ENCODE measurements at regions not wholly inside any gene's neighbourhood (a gene's known extent, or its start where the extent isn't known, plus 50 kb on each side); places are given as distances from the start of the nearest gene placed in this dataset.

DNA sequence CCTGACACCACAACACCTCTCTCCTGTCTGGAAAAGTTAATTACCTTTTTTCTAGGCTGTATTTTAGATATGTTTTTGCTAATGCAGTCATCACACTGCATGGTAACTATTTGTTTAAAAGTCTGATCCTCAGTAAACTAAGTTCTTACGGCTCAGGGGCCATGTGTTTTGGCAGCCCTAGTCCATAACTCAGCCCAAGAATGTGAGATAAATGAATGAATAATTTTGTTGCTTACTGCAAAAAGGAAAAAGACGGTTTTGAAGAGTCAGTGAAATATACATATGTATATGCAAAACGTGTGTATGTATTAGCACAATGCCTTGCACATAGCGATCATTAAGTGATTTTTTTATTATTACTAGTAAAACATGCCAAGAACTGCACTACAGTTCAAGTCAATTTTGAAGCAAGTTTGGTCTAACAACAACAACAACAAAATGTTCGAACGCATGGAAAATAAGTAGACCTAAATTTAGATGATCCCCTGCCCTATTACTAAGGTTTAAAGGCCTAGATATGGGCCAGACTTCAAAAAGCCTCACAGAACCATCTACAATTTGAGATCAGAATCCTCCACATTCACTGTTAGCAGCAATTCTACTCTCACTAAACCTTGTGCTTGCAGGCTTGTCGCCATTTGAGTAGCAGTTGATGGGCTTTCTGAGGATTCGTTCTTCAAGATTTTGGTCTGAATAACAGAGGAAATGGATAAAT lies 140.0 kb downstream of the NDUFA12 start:
- Mint-ChIP-seq H3K9me3 (ENCODE audit: unreplicated experiment) (peaks cover 2% of the 10 kb centered on the region), H3K4me3 (ENCODE audit: unreplicated experiment) (no peak overlapping the region), H3K27ac (ENCODE audit: unreplicated experiment) (no peak overlapping the region), H3K27me3 (ENCODE audit: unreplicated experiment) (no peaks in the 10 kb centered on the region), H3K36me3 (ENCODE audit: unreplicated experiment) (peaks cover 5% of the 10 kb centered on the region), H3K4me1 (ENCODE audit: low read depth, unreplicated experiment) (peaks cover 6% of the 10 kb centered on the region)
- TF ChIP-seq, protein P1, sequence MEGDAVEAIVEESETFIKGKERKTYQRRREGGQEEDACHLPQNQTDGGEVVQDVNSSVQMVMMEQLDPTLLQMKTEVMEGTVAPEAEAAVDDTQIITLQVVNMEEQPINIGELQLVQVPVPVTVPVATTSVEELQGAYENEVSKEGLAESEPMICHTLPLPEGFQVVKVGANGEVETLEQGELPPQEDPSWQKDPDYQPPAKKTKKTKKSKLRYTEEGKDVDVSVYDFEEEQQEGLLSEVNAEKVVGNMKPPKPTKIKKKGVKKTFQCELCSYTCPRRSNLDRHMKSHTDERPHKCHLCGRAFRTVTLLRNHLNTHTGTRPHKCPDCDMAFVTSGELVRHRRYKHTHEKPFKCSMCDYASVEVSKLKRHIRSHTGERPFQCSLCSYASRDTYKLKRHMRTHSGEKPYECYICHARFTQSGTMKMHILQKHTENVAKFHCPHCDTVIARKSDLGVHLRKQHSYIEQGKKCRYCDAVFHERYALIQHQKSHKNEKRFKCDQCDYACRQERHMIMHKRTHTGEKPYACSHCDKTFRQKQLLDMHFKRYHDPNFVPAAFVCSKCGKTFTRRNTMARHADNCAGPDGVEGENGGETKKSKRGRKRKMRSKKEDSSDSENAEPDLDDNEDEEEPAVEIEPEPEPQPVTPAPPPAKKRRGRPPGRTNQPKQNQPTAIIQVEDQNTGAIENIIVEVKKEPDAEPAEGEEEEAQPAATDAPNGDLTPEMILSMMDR (IDR thresholded peaks at IDR 0.05; ENCODE audit: partially characterized antibody, unreplicated experiment): no peak
- no peak for DNase-seq

DNA sequence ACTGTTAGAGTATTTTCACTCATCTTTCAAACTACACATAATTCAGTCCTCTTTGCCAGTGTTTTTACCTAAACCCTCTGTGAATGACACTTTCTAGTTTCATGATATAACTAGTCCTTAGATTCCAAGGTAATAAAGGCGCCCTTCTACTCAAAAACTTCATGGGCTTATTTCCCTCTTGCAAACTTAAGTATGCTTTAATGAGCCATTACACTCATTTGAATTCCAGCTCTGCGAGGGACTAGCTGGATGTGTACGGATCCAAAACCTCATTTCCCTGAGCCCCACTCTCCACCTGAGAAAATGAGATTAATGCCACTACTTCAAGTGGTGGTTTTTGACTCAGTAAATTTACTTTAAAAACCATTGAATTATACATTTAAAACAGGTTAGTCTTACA lies 141.1 kb downstream of the NDUFA12 start:
- TF ChIP-seq, protein P1 (IDR thresholded peaks at IDR 0.05; ENCODE audit: partially characterized antibody, unreplicated experiment): no peak
- no peak for DNase-seq
- peaks cover 5% of the 10 kb centered on the region for H3K4me1 Mint-ChIP-seq (ENCODE audit: low read depth, unreplicated experiment)
- H3K9me3 Mint-ChIP-seq (ENCODE audit: unreplicated experiment): peaks cover 2% of the 10 kb centered on the region
- H3K27me3 Mint-ChIP-seq (ENCODE audit: unreplicated experiment): no peaks in the 10 kb centered on the region
- peaks cover 11% of the 10 kb centered on the region for H3K36me3 Mint-ChIP-seq (ENCODE audit: unreplicated experiment)
- no peak overlapping the region for H3K27ac Mint-ChIP-seq (ENCODE audit: unreplicated experiment)
- H3K4me3 Mint-ChIP-seq (ENCODE audit: unreplicated experiment): no peak overlapping the region

DNA sequence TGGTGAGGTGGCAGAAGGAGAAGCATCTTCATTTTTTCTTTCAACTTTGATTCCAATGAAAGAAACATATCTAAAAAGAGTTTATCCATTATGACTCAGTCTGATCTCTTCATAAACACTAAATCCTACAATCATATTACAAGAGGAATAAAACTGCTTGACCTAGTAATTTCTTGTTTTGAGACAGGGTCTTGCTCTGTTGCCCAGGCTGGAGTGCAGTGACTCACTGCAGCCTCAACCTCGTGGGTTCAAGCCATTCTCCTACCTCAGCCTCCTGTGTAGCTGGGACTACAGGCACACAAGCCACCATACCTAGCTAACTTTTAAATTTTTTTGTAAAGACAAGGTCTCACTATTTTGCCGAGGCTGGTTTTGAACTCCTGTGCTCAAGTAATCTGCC lies 147.2 kb downstream of the NDUFA12 start:
- Mint-ChIP-seq H3K36me3 (ENCODE audit: unreplicated experiment) (peaks cover 10% of the 10 kb centered on the region), H3K27ac (ENCODE audit: unreplicated experiment) (no peak overlapping the region), H3K4me1 (ENCODE audit: low read depth, unreplicated experiment) (no peaks in the 10 kb centered on the region), H3K4me3 (ENCODE audit: unreplicated experiment) (no peak overlapping the region), H3K27me3 (ENCODE audit: unreplicated experiment) (peaks cover 4% of the 10 kb centered on the region), H3K9me3 (ENCODE audit: unreplicated experiment) (peaks cover 2% of the 10 kb centered on the region)
- TF ChIP-seq, protein P1 (IDR thresholded peaks at IDR 0.05; ENCODE audit: partially characterized antibody, unreplicated experiment): no peak
- no peak for DNase-seq

DNA sequence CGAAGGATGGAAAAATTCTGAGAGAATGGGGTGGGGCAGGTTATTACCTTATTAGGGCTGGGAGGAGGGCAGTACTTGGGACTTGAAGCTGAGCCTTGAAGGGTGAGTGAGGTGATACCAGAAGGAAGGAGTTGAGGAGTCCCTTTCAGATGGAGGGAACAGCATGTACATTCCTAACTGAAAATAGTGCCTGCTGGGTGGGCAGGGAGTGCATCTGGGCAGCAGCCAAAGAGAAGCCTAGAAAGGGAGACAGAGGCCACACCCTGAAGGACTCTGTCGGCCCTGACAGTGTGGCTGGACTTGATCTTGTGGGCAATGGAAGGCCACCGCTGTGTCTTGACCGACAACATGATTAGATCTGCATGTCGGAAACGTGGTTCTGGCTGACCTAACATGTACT lies 147.6 kb downstream of the NDUFA12 start:
- Mint-ChIP-seq H3K27ac (ENCODE audit: unreplicated experiment) (no peak overlapping the region), H3K27me3 (ENCODE audit: unreplicated experiment) (peaks cover 4% of the 10 kb centered on the region), H3K4me3 (ENCODE audit: unreplicated experiment) (no peak overlapping the region), H3K4me1 (ENCODE audit: low read depth, unreplicated experiment) (no peaks in the 10 kb centered on the region), H3K36me3 (ENCODE audit: unreplicated experiment) (peaks cover 10% of the 10 kb centered on the region), H3K9me3 (ENCODE audit: unreplicated experiment) (peaks cover 2% of the 10 kb centered on the region)
- no peak for DNase-seq
- TF ChIP-seq, protein P1 (IDR thresholded peaks at IDR 0.05; ENCODE audit: partially characterized antibody, unreplicated experiment): no peak

DNA sequence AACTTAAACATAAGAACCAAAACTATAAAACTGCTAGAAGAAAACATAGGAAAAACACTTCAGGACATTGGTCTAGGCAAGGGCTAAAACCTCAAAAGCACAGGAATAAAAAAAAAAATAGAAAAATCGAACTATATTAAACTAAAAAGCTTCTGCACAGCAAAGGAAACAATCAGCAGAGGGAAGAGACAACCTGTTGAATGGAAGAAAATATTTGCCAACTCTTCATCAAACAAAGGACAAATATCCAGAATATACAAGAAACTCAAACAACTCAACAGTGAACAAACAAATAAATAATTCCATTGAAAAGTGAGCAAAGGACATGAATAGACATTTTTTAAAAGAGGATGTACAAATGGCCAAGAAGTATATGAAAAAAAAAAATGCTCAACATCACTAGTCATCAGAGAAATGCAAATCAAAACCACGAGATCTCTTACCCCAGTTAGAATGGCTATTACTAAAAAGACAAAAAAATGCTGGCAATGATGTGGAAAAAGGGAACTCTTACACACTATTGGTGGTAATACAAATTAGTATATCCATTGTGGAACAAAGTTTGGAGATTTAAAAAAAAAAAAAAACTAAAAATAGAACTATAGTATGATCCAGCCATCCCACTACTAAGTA lies 152.0 kb downstream of the NDUFA12 start:
- Mint-ChIP-seq H3K4me1 (ENCODE audit: low read depth, unreplicated experiment) (no peaks in the 10 kb centered on the region), H3K27ac (ENCODE audit: unreplicated experiment) (no peak overlapping the region), H3K36me3 (ENCODE audit: unreplicated experiment) (peaks cover 4% of the 10 kb centered on the region), H3K4me3 (ENCODE audit: unreplicated experiment) (no peak overlapping the region), H3K9me3 (ENCODE audit: unreplicated experiment) (peaks cover 2% of the 10 kb centered on the region), H3K27me3 (ENCODE audit: unreplicated experiment) (peaks cover 6% of the 10 kb centered on the region)
- TF ChIP-seq, protein P1 (IDR thresholded peaks at IDR 0.05; ENCODE audit: partially characterized antibody, unreplicated experiment): no peak
- no peak for DNase-seq
